HK-2 (cell line): ENCODE measurements at regions not wholly inside any gene's neighbourhood (a gene's known extent, or its start where the extent isn't known, plus 50 kb on each side); places are given as distances from the start of the nearest gene placed in this dataset.

Source experiments
- DNase-seq: peaks from one replicate; pipeline ENCODE4 v3.0.0-alpha.2; 2018; ENCODE audit not compliant: unreplicated experiment

DNA sequence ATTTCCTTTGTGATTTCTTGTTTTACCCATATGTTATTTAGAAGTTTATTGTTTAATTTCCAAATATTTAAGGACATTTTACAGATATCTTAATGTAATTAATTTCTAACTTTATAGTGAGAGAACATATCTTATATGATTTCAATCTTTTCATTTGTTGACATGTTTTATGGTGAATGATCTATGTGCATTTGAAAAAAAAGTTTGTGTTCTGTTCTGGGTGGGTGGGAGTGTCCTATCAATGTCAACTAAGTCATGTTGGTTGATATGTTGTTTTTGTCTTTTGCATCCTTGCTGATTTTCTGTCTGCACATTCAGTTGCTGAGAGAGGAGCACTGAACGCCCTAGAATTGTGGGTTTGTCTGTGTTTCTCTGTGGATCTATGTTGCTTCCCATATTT, 50.3 kb upstream of the CBFA2T3 start:
- no peak for DNase-seq

DNA sequence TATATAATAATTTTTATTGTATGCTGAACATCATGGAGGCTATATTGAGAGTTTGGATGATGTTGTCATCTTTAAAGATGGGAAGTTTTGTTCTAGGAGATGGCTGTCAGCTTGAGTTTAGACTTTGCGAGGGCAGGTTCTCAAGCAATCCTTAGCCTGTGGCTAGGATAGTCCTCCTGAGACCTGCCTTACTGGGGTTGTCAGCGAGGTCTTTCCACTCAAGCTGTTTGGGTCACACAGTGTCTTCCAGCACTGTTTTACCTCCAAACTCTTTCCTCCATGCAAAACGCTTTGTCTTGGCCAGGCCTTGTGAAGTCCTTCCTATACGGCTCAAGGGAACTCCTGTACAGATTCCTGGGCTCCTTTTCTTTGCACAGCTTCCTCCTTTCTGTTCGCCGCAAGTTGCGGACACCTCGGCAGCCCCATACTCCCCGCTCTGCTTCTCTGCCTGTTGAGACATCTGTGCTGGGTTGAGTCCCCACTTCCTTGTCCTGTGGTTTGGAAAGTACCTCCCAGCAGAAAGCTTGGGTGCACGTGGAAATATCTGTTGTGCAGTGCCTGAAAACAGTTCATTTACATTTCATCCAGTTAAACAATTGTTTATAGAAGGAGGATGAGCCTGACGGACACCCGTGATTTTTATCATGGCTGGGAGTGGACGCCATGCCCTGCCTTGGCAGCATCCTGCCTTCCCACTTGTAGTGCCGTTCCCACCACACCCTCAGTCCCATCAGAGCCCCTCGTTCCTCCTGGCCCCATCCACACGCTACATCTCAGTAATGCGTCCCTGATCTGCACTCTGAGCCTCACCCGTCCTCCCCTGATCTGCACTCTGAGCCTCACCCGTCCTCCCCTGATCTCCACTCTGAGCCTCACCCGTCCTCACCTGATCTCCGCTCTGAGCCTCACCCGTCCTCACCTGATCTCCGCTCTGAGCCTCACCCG, 55.0 kb upstream of the CBFA2T3 start:
- no peak for DNase-seq

DNA sequence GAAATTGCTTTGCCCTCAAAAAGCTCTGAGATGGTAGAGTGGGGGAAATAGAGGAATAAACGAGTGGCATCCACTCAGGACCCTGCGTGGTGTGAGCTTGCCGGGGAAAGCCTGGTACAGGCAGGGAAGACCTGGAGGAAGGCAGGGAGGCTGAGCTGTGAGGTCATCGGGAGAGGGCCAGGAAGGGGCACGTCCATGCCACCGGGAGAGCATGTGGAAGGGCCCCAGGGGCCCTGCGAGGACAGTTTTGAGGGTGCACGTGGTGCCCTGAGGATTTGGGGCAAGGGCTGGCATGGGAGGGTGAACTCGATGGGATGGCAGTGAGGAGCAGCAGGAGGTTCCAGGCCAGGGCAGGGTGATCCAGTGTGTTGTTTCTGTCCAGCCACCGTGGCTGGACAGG, 56.3 kb upstream of the CBFA2T3 start:
- no peak for DNase-seq

DNA sequence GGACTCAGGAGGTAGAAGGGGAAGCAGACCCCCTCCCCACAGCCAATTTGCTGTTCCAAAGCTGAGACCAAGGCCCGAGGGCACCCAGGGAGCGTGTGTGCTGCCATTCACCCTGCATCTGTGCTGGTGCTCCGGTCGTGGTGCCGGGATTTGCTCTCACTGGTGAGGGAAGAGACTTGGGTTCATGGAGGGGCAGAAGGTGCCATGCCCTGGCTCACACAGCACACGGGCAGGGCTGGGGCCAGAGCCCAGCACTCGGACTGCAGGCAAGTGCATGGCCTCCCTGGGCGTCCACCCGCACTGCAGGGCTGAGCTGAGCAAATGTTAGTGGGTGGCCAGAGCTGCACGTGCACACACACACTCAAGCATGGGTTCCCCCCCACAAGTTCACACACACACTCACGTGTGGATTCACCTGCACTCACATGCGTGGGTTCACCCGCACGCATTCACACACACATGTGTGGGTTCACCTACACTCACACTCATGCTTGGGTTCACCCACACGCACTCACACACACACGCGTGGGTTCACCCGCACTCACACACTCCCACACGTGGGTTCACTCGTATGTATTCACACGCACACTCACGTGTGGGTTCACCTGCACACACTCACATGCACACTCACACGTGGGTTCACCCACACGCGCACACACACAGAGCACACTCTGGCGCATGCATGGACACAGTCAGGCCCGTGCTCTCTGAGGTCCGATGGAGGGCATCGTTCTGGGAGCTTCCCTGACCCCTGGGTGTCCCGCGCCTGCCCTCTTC, 57.0 kb upstream of the CBFA2T3 start:
- no peak for DNase-seq

DNA sequence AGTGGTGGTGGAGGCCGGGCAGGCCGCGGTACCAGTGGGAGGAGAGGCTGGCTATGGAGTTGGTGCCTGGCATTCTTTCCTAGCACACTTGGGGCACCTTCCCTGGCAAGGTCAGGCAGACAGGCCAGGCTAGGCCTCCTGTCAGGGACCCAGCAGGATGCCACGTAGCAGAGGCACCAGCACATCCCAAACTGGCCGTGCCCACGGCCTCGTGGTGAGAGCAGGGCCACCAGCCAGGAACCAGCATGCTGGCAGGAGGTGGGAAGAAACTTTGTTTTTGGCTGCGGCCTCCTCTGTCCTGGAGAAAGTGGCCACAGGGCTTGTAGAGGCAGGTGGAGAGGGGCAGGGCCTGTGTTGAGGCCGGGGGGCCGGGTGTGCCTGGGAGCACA, 57.6 kb upstream of the CBFA2T3 start:
- DNase-seq, result no peak

DNA sequence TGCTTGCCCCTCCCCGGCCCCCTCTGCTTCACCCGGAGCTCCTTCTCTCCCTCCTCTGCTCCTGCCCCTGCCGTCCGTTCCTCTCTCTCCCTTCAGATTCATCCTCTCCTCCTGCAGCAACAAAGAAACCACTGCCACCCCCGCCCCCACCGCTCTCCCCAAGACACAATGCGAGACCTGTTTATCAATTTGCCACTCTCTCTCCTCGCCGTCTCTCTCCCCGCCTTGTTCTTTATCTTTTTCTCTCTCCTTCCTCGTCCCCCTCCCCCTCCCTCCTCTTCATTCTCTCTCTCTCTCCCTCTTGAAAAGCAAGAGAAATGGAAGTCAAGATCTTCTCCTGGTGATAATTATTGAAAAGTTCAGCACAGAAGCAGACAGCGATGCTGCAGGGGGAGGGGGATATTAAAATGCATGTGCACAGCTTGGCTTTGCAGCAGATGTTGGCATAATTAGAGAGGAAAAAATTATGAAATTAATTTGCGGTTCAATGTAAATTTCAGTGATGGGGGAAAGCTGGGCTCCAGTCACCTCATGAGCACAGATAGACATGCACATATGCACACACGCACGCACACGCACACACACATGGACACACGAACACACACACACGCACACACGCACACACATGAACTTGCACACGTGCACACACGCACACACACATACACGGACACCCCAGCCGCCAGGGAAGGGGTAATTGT, 58.1 kb upstream of the CBFA2T3 start:
- DNase-seq, result no peak

DNA sequence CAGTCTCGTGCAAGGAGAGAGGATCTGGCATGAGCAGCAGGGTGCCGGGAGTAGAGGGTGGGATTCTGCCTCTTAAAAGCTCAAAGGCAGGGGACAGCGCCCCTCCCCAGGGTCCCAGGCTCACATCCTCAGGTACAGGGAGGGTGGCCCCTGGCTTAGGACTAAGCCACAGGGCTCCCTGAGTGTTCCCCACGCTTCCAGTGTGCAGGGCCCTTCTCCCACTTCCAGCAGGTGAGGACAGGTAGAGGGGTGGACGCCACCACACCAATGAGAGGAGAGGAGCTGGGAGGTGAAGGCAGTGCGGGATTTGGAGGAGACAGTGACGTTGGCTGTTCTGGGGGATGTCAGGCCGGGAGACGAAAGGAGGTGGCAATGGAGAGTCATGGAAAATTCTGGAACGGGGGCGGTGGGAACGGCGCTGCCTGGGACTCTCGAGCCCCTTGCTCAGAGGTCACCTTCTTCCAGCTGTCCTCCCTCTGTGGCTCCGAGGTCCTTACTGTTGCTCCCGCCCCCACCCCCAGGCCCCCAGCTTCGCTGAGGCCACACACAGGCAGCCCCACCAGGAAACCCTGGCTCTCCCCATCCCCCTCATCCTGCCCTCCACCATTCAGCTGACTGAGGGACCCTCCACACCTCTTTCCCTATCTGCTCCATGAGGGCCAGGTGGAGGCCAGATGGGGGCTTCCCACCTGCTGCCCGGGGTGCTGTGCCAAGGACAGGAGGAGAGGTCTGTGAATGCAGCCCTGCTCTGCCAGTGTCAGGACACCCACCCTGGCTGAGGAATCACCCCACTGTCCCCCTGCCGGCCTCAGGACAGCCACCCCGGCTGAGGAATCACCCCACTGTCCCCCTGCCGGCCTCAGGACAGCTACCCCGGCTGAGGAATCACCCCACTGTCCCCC, 57.7 kb upstream of the ACSF3 start:
- DNase-seq, result no peak

DNA sequence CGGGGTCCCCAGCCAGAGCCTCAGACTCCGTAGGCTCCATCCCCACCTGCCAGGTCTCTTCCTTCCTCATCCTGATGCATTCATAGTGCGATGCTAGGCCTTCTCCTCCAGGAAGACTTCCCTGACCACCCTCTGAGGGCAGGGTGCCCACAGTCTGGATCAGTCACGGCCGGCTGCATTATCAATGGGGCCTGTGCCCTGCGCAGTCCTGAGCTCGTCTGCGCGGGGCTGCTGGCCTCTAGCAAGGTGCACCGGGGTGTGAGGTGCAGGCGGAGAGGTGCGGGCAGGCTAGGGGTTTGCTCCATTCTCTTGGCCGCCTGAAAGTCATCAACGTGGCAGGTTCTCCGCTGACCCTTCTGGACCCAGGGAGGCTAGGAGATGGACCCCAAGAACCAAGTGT, 56.9 kb upstream of the ACSF3 start:
- DNase-seq, result no peak

DNA sequence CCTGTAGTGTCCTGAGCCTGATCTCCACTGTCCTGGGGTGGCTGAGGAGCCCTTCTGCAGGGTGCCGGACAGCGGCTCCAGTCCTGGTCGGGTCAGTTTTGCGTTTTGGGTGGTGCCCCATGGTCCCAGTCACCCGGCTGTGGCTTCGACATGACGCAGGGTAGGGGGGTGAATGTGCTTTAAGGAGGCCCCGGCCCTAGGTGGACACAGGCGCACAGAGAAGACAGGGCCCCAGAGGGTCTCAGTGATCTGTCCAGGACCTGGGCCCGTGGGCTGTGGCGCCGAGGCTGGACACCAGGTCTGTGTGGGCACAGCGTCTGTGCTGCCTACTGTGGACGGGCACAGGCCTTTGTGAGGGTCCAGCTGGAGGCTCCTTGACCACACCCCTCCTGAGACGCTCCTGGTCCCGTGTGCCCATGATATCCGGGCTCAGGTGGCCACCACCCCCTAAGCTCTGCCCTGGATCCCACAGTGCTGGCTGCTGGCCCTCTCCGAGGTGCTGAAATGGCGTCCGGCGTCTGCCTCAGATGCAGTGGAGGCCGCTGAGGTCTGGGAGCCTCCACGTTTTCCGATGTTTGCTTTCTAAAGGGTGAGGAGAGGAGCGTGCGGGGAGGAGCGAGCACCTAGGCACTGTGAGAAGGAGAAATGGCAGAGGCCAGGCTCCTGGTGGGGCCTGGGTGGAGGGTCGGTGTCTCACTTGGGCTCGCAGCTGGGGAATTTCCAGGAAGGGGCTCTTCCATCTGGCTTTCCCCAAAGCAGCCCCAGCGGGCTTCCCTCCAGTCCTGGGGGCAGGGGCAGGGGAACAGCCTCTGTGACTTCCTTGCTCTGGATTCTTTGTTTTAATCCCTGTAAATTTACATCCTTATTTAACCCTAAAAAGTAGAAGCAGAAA, 56.1 kb upstream of the ACSF3 start:
- peak; percentile 37 for DNase-seq

DNA sequence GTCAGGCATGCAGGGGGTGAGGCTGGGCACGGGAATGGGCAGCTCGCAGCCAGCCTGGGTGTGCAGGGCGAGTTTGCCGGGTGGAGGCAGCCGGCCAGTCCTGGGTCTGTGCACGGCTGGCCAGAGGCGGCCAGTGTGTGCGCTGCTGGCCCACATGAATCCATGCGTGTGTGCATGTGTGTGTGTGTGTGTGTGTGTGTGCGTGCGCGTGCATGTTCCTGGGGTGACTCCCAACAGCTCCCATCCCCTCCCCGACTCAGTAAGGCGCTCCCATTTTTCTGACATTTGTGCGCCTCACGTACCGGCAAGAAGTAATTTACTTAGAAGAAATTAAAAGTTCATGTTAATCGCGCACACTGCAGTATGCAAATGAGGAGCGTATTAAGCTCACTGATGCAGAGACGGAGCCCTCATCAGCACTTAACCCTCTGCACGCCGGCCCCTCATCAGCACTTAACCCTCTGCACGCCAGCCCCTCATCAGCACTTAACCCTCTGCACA, 55.4 kb upstream of the ACSF3 start:
- DNase-seq, result no peak

DNA sequence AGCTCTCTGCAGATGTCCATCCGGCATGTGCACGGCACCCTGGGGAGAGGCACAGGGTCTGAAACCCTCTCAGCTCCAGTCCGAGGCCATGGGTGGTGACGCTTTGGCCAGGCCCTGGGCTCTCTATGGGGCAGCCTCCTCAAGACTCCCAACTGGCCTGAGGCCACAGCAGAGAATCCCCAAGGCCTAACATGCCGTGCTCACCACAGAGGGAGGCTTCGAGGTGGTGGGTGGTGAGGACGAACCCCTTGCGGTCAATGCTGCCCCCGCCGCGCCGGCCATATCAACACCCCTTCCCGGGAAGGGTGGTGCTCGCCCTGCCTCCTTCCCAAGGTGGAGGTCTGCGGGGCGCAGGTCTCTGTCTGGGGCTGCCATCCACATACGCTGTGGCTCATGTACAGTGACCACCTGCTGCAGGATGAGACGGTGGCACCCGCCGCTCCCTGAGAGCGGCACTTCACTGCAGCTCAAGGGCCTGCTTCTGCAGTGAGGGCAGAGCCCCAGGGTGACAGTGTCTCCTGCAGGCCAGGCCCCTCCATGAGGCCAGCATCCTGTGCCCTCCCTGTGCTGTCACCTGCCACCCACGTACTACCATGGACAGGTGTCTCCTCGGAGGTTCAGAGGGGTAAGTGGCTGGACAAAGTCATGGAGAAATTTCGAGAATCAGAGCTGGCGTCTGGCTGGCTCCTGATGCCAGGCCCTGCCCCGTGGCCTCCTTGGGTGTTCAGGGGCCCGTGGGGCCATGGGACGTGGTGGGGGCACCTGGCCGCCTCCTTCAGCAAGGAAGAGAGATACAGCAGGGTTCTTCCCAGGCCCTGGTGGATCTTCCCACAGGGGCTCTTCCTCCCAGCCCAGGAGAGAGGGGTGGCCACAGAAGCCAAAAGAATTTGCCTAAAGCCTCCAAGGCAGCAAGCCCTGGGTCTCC, 54.6 kb upstream of the ACSF3 start:
- DNase-seq, result no peak

DNA sequence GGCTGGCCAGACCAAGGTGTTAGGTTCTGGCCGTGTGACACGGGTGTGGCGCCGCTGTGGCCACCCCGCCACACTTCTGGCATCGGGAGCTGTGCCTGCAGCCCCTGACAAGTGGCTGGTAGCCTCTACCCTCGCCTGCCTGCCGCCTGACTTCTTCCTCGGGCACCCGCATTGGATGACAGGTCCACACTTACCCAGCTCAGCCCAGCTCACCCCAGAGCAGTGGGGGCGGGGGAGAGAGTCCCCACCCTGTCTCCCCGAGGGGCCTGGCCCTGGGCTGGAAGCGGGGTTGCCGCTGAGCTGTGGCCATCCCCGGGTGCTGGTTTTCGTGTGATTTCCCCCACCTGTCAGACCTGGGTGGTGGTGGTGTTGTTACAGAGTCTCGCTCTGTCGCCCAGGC, 53.9 kb upstream of the ACSF3 start:
- no peak for DNase-seq

DNA sequence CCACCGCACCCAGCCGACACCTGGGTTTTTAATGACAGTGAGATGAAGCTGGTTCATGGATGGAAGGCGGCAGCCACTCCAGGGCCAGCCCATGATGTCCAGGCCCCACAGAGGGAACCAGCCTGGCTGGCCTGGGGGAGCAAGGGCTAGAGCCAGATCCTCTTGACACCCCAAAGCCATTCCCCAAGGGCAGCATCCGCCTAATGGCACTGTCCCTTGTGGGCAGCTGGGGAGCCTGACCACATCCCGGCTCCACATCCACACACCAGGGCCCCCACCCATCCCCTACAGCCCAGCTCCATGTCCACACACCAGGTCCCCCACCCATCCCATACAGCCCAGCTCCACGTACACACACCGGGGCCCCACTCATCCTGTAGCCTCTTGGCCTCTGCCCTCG, 53.3 kb upstream of the ACSF3 start:
- DNase-seq, result no peak

DNA sequence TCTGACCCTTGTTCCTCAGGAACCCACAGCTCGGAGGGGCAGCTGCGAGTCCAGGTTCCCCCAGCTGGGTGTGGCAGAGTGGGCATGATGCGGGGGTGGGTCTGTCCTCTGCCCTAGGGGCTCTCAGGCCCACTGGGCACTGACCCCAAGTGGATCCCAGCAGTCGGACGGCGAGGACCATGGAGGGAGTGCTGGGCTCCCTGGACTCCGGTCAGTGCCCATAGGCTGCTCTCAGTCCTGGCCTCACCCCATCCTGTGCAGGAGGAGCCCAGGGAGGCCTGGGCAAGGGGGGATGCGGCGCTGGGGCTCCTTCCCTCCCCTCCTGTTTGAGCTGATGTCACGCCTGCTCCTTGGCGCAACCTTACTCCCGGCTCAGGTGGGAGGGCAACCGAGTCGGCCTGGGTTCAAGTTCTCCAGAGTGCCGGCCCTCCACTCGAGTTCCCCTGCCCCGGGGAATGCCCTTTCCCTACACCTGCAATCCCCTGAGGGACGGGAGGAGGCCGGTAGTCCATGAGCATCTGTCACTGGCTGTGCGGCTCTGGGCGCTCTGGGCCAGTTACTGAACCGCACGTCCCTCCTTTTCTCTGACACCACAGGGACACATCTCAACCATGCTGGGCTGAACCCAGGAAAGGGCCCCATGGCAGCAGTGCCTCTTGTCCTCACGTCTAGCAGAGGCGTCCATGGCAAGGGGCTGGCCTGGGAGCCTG, 52.6 kb upstream of the ACSF3 start:
- DNase-seq, result no peak

DNA sequence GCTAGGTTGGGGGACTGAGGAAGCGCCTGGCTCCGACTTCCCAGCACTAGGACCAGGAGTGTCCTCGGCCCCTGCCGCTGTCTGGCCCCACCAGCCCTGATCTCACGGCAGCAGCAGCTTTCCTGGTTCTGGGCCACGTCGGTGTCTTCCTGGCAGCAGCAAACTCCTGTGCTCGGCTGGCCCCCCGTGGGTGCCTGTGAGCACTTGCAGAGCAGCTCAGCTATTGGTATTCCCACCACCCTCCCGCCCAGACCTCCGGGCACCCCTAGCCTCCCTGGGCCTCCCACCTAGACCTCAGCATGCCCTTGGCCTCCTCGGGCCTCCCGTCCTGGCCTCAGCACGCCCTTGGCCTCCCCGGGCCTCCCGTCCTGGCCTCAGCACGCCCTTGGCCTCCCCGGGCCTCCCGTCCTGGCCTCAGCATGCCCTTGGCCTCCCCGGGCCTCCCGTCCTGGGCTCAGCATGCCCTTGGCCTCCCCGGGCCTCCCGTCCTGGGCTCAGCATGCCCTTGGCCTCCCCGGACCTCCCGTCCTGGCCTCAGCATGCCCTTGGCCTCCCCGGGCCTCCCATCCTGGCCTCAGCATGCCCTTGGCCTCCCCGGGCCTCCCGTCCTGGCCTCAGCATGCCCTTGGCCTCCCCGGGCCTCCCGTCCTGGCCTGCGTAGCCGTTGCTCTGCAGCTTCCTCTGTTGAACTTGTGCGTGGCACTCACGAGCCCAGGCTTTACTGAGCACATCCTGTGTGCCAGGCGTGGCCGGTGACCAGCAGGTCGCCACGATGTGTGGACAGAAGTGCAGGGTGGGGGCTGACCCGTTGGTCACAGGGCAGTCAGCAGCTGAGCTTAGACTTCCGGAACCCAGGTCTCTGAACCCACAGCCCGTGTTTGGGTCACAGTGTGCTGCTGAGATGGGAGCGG, 51.8 kb upstream of the ACSF3 start:
- no peak for DNase-seq

DNA sequence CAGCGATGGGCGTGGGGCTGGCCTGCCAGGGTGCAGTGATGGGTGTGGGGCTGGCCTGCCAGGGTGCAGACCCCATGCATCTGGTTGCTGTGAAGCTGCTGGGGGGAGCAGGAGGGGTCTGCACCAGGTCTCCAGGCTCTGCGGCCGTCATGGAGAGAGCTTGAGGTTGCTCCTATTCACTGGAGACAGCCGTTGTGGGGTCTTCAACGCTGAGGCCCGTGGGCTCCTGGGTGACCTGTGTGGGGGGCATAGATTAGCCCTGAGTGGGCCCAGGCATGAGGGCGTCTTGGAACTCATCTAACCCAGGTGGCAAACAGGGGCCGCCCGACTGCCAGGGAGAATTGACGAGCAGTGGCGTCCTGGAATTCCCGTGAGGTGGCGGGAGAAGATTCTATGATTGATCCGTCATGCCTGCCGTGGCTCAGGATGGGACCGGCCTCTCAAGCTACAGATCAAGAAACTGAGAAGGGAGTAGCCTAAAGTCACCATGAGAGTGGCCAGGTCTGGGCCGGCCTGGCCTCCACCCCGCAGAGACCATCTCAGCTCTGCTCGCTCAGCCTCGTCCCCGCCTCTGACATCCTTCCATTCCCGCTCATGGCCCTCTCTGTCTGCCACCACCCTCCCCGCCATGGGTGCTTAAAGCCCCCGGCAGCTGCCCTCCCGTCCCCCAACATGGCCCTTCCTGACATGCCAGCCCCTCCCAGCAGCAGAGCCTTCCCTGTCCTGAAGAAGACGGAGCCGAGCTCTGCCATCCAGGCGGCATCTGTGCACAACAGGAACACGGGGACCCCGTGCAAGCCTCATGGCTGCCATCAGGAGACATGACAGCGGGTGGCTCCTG, 50.7 kb upstream of the ACSF3 start:
- no peak for DNase-seq
